ENCODE measurements at regions not wholly inside any gene's neighbourhood (a gene's known extent, or its start where the extent isn't known, plus 50 kb on each side); places are given as distances from the start of the nearest gene placed in this dataset.

- Histone ChIP-seq H3K36me3 (ENCODE audit: insufficient read depth, low read length) (no peaks in the 10 kb centered on the region), H4K20me1 (ENCODE audit: insufficient read depth, low read length) (no peaks in the 10 kb centered on the region), H2AFZ (ENCODE audit: low read length) (no peak overlapping the region), H3F3A (ENCODE audit: insufficient read depth, low read length) (no peaks in the 10 kb centered on the region), H3K9me2 (ENCODE audit: low read depth, low read length) (no peaks in the 10 kb centered on the region), H3K4me1 (ENCODE audit: insufficient read depth, low read length, severe bottlenecking) (peaks cover under 1% of the 10 kb centered on the region), H3K79me2 (ENCODE audit: insufficient read depth, low read length) (no peaks in the 10 kb centered on the region), H3K4me3 (ENCODE audit: low read depth, low read length, poor library complexity, severe bottlenecking) (no peak overlapping the region), H3K27me3 (ENCODE audit: insufficient read depth, low read length) (no peaks in the 10 kb centered on the region), H3K27ac (ENCODE audit: low read depth, low read length, poor library complexity, severe bottlenecking) (no peak overlapping the region), H3K4me2 (ENCODE audit: low read length) (no peak overlapping the region), H3K9me3 (ENCODE audit: low read length) (no peaks in the 10 kb centered on the region), H3K9ac (ENCODE audit: low read length) (no peak overlapping the region)
- TF ChIP-seq EZH2 (IDR thresholded peaks at IDR 0.05; ENCODE audit: borderline replicate concordance, low read length) (no peak), CTCF (IDR thresholded peaks at IDR 0.05; ENCODE audit: low read length) (no peak)
Measured at GRCh38 chr1:79198832-79199231, 192.3 kb upstream of the ADGRL4 start.

- no peak overlapping the region for H3K4me2 ChIP-seq (ENCODE audit: low read length)
- no peak overlapping the region for H3K27ac ChIP-seq (ENCODE audit: low read depth, low read length, poor library complexity, severe bottlenecking)
- no peaks in the 10 kb centered on the region for H3F3A ChIP-seq (ENCODE audit: insufficient read depth, low read length)
- no peak overlapping the region for H3K9ac ChIP-seq (ENCODE audit: low read length)
- no peaks in the 10 kb centered on the region for H3K36me3 ChIP-seq (ENCODE audit: insufficient read depth, low read length)
- H4K20me1 ChIP-seq (ENCODE audit: insufficient read depth, low read length) = no peaks in the 10 kb centered on the region
- no peaks in the 10 kb centered on the region for H3K79me2 ChIP-seq (ENCODE audit: insufficient read depth, low read length)
- no peaks in the 10 kb centered on the region for H3K9me3 ChIP-seq (ENCODE audit: low read length)
- no peak overlapping the region for H3K4me3 ChIP-seq (ENCODE audit: low read depth, low read length, poor library complexity, severe bottlenecking)
- TF ChIP-seq CTCF (IDR thresholded peaks at IDR 0.05; ENCODE audit: low read length) = peak; percentile 23; the same call in 1 of the 2 replicates
- TF ChIP-seq EZH2 (IDR thresholded peaks at IDR 0.05; ENCODE audit: borderline replicate concordance, low read length) = no peak
- H3K9me2 ChIP-seq (ENCODE audit: low read depth, low read length) = no peaks in the 10 kb centered on the region
- H3K27me3 ChIP-seq (ENCODE audit: insufficient read depth, low read length) = no peaks in the 10 kb centered on the region
- H3K4me1 ChIP-seq (ENCODE audit: insufficient read depth, low read length, severe bottlenecking) = peaks cover 14% of the 10 kb centered on the region
- H2AFZ ChIP-seq (ENCODE audit: low read length) = no peak overlapping the region
Measured at GRCh38 chr1:79197421-79197820, 190.9 kb upstream of the ADGRL4 start.

GRCh38 chr1:79196211-79196610, 189.7 kb upstream of the ADGRL4 start:
- TF ChIP-seq CTCF (IDR thresholded peaks at IDR 0.05; ENCODE audit: low read length) (no peak), EZH2 (IDR thresholded peaks at IDR 0.05; ENCODE audit: borderline replicate concordance, low read length) (no peak)
- no peaks in the 10 kb centered on the region for H3K9me3 ChIP-seq (ENCODE audit: low read length)
- H3K4me3 ChIP-seq (ENCODE audit: low read depth, low read length, poor library complexity, severe bottlenecking) = no peak overlapping the region
- no peak overlapping the region for H3K9ac ChIP-seq (ENCODE audit: low read length)
- H3K4me2 ChIP-seq (ENCODE audit: low read length) = no peak overlapping the region
- H3K79me2 ChIP-seq (ENCODE audit: insufficient read depth, low read length) = no peaks in the 10 kb centered on the region
- H3K27me3 ChIP-seq (ENCODE audit: insufficient read depth, low read length) = no peaks in the 10 kb centered on the region
- peaks cover 24% of the 10 kb centered on the region for H3K4me1 ChIP-seq (ENCODE audit: insufficient read depth, low read length, severe bottlenecking)
- H4K20me1 ChIP-seq (ENCODE audit: insufficient read depth, low read length) = no peaks in the 10 kb centered on the region
- no peaks in the 10 kb centered on the region for H3F3A ChIP-seq (ENCODE audit: insufficient read depth, low read length)
- H2AFZ ChIP-seq (ENCODE audit: low read length) = no peak overlapping the region
- no peaks in the 10 kb centered on the region for H3K9me2 ChIP-seq (ENCODE audit: low read depth, low read length)
- H3K36me3 ChIP-seq (ENCODE audit: insufficient read depth, low read length) = no peaks in the 10 kb centered on the region
- H3K27ac ChIP-seq (ENCODE audit: low read depth, low read length, poor library complexity, severe bottlenecking) = no peak overlapping the region
